Erythroblast (primary cell): ENCODE measurements at regions not wholly inside any gene's neighbourhood (a gene's known extent, or its start where the extent isn't known, plus 50 kb on each side); places are given as distances from the start of the nearest gene placed in this dataset.

Experiments
- GATA1 ChIP-seq: IDR thresholded peaks from 2 replicates; pipeline ENCODE4 v1.6.1; 2011; ENCODE audit warnings: low read depth, mild to moderate bottlenecking, control low read depth, low read length, moderate library complexity
- POLR2A ChIP-seq: IDR thresholded peaks from 2 replicates; pipeline ENCODE4 v1.6.1; 2011; ENCODE audit warnings: mild to moderate bottlenecking, low read length

DNA sequence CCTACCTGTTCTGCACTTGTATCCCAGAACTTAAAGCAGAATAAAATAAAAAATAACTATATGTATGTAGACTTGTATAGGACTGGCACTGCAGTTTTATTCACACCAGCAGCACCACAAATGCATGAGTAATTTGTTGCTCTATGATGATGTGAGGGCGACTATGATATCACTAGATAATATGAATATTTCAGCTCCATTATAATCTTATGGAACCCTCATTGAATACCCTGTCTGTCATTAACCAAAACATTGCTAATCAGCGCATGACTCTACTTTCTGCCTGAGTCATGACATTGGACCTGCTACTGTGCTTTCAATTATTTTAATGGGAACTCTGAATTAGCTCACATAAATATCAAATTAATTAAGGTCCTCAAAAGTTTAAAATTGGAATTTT, 129.4 kb upstream of the RHOBTB1 start:
- TF ChIP-seq POLR2A (no peak), GATA1 (no peak)
